K562 (cell line): ENCODE measurements at regions not wholly inside any gene's neighbourhood (a gene's known extent, or its start where the extent isn't known, plus 50 kb on each side); places are given as distances from the start of the nearest gene placed in this dataset.

Experiments used
- CREB3L1 ChIP-seq: fragments of 450-650 bp; IDR thresholded peaks from 2 replicates; pipeline ENCODE4 v1.6.1; 2014; ENCODE audit warnings: low read depth, mild to moderate bottlenecking, moderate library complexity, borderline replicate concordance
- KDM1A ChIP-seq, 2 experiments: fragments of 450-650 bp; IDR thresholded peaks; 2 replicates each; pipeline ENCODE4 v1.6.1; 2016; ENCODE audit warnings: mild to moderate bottlenecking in 2 of 2
- RFX7 ChIP-seq: fragments of 250-450 bp; sonication (Bioruptor Pico); IDR thresholded peaks from 2 replicates; pipeline ENCODE4 v1.5.1; 2021; ENCODE audit warnings: mild to moderate bottlenecking
- STAG1 ChIP-seq: sonication (generic); formaldehyde crosslinking; IDR thresholded peaks from 2 replicates; pipeline ENCODE4 v1.5.0; 2020; ENCODE audit warnings: missing genetic modification reagents, borderline replicate concordance
- ZBTB40 ChIP-seq, 2 experiments: fragments of 450-650 bp in 1 of 2; sonication (generic) in 1 of 2; formaldehyde crosslinking in 1 of 2; IDR thresholded peaks; 2 replicates each; pipeline versions ENCODE4 v1.7.1 to v1.9.0; 2016 to 2022; ENCODE audit warnings: inconsistent platforms in 1 of 2, mild to moderate bottlenecking in 1 of 2, missing genetic modification reagents in 1 of 2
- ZNF23 ChIP-seq: fragments of 250-450 bp; sonication (Bioruptor Pico); IDR thresholded peaks from 2 replicates; pipeline ENCODE4 v1.4.0; 2020; ENCODE audit warnings: mild to moderate bottlenecking
- TF ChIP-seq, protein P1 (sequence below): fragments of 450-650 bp; formaldehyde crosslinking; IDR thresholded peaks from 2 replicates; pipeline ENCODE4 v1.4.0; 2022; ENCODE audit warnings: missing genetic modification characterization
- TF ChIP-seq, protein P2 (sequence below): sonication (generic); formaldehyde crosslinking; IDR thresholded peaks from 2 replicates; pipeline ENCODE4 v1.5.0; 2020; ENCODE audit warnings: missing genetic modification reagents
- TF ChIP-seq, protein P3 (sequence below): fragments of 450-650 bp; IDR thresholded peaks from 2 replicates; pipeline ENCODE4 v1.6.1; 2016; ENCODE audit warnings: borderline replicate concordance

DNA sequence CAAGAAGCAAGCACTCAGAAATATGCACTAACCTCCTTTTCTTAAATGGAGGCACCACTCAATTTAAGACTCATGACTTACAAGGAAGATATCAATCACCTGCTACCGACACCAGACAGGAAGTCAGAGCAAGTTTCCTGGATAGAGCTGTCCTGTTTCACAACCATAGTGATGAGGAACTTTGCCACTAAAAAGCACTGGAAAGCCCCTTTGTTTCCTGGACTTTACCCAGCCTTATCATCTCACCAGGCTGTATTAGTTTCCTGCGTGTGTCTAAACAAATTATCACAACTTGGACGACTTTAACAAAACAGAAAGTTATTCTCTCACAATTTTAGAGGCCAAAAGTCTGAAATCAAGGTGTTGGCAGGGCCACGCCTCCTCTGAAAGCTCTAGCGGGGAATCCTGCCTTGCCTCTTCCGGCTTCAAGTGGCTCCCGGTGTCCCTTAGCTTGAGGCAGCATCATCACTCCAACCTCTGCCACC is 253.8 kb upstream of the STXBP5 start (continued):
- TF ChIP-seq, protein P1, sequence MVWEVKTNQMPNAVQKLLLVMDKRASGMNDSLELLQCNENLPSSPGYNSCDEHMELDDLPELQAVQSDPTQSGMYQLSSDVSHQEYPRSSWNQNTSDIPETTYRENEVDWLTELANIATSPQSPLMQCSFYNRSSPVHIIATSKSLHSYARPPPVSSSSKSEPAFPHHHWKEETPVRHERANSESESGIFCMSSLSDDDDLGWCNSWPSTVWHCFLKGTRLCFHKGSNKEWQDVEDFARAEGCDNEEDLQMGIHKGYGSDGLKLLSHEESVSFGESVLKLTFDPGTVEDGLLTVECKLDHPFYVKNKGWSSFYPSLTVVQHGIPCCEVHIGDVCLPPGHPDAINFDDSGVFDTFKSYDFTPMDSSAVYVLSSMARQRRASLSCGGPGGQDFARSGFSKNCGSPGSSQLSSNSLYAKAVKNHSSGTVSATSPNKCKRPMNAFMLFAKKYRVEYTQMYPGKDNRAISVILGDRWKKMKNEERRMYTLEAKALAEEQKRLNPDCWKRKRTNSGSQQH (CRISPR knock-in tag) = no peak
- no peak for TF ChIP-seq CREB3L1
- no peak for TF ChIP-seq RFX7 (CRISPR knock-in tag)
- no peak for TF ChIP-seq ZNF23 (CRISPR knock-in tag)
- 0 out of 2 replicates have a peak, but pooled peaks have one; percentile 40 for TF ChIP-seq ZBTB40 (IDR thresholded peaks at IDR 0.05)
- TF ChIP-seq ZBTB40 (CRISPR knock-in tag; IDR thresholded peaks at IDR 0.05) = no peak
- TF ChIP-seq KDM1A (IDR thresholded peaks at IDR 0.05) = no peak
- TF ChIP-seq, protein P2, sequence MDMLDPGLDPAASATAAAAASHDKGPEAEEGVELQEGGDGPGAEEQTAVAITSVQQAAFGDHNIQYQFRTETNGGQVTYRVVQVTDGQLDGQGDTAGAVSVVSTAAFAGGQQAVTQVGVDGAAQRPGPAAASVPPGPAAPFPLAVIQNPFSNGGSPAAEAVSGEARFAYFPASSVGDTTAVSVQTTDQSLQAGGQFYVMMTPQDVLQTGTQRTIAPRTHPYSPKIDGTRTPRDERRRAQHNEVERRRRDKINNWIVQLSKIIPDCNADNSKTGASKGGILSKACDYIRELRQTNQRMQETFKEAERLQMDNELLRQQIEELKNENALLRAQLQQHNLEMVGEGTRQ (CRISPR knock-in tag) = no peak
- TF ChIP-seq, protein P3, sequence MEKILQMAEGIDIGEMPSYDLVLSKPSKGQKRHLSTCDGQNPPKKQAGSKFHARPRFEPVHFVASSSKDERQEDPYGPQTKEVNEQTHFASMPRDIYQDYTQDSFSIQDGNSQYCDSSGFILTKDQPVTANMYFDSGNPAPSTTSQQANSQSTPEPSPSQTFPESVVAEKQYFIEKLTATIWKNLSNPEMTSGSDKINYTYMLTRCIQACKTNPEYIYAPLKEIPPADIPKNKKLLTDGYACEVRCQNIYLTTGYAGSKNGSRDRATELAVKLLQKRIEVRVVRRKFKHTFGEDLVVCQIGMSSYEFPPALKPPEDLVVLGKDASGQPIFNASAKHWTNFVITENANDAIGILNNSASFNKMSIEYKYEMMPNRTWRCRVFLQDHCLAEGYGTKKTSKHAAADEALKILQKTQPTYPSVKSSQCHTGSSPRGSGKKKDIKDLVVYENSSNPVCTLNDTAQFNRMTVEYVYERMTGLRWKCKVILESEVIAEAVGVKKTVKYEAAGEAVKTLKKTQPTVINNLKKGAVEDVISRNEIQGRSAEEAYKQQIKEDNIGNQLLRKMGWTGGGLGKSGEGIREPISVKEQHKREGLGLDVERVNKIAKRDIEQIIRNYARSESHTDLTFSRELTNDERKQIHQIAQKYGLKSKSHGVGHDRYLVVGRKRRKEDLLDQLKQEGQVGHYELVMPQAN = no peak
- TF ChIP-seq STAG1 (CRISPR knock-in tag) = no peak
